GM23338 (cell line): ENCODE measurements at regions not wholly inside any gene's neighbourhood (a gene's known extent, or its start where the extent isn't known, plus 50 kb on each side); places are given as distances from the start of the nearest gene placed in this dataset.

Experiments
- CREB1 ChIP-seq: fragments of 250-450 bp; sonication (Bioruptor Pico); IDR thresholded peaks from 2 replicates; pipeline ENCODE4 v1.5.0; 2020; ENCODE audit warnings: low read depth, mild to moderate bottlenecking, moderate library complexity
- CTCF ChIP-seq, 2 experiments: fragments of 200-600 bp in 1 of 2; sonication (generic) in 1 of 2; conservative IDR thresholded peaks; 2 replicates each; pipeline versions ENCODE4 v1.5.1 to v1.6.1; 2016 to 2017; ENCODE audit warnings: antibody characterized with exemption in 2 of 2, low read depth in 2 of 2, mild to moderate bottlenecking in 2 of 2, moderate library complexity in 1 of 2
- EZH2 ChIP-seq: fragments of 200-600 bp; sonication (generic); IDR thresholded peaks from one replicate; pipeline ENCODE4 v1.8.0; 2017; ENCODE audit warnings: antibody characterized with exemption, mild to moderate bottlenecking, low read depth; ENCODE audit not compliant: unreplicated experiment
- EZH2phosphoT487 ChIP-seq: fragments of 200-600 bp; sonication (generic); IDR thresholded peaks from one replicate; pipeline ENCODE4 v1.8.1; 2018; ENCODE audit warnings: antibody characterized with exemption; ENCODE audit not compliant: unreplicated experiment
- JUNB ChIP-seq: IDR thresholded peaks from one replicate; pipeline ENCODE4 v1.6.1; 2016; ENCODE audit warnings: antibody characterized with exemption; ENCODE audit not compliant: unreplicated experiment
- POLR2AphosphoS5 ChIP-seq: IDR thresholded peaks from 2 replicates; pipeline ENCODE4 v1.6.1; 2016; ENCODE audit warnings: antibody characterized with exemption, low read depth
- REST ChIP-seq: IDR thresholded peaks from one replicate; pipeline ENCODE4 v1.6.1; 2018; ENCODE audit warnings: antibody characterized with exemption; ENCODE audit not compliant: unreplicated experiment
- ZNF114 ChIP-seq: fragments of 250-450 bp; sonication (Bioruptor Pico); IDR thresholded peaks from 2 replicates; pipeline ENCODE4 v1.5.0; 2020; ENCODE audit warnings: mild to moderate bottlenecking, moderate library complexity
- ZNF462 ChIP-seq: fragments of 250-450 bp; sonication (Bioruptor Pico); IDR thresholded peaks from 2 replicates; pipeline ENCODE4 v1.5.0; 2020; ENCODE audit warnings: mild to moderate bottlenecking, moderate library complexity

GRCh38 chr20:60477958-60478357 lies 519.7 kb downstream of the CDH26 start:
- TF ChIP-seq POLR2AphosphoS5 (no peak), CTCF (conservative IDR thresholded peaks at IDR 0.05; ENCODE audit: low read depth in 2 of 2) (no peak), REST (no peak), EZH2 (no peak), EZH2phosphoT487 (no peak), CREB1 (CRISPR knock-in tag) (no peak), JUNB (no peak), ZNF114 (CRISPR knock-in tag) (no peak), ZNF462 (no peak)
